WTC11 (cell line): ENCODE measurements at regions not wholly inside any gene's neighbourhood (a gene's known extent, or its start where the extent isn't known, plus 50 kb on each side); places are given as distances from the start of the nearest gene placed in this dataset.

Experiments used
- CREB1 ChIP-seq: sonication (generic); formaldehyde crosslinking; IDR thresholded peaks from 2 replicates; pipeline ENCODE4 v1.8.0; 2023; ENCODE audit warnings: mild to moderate bottlenecking, missing genetic modification reagents
- CTCF ChIP-seq: fragments of 200-600 bp; IDR thresholded peaks from 2 replicates; pipeline ENCODE4 v1.8.0; 2022; ENCODE audit warnings: antibody characterized with exemption
- E2F4 ChIP-seq: sonication (generic); formaldehyde crosslinking; IDR thresholded peaks from 2 replicates; pipeline ENCODE4 v1.8.1; 2022; ENCODE audit warnings: low read depth, mild to moderate bottlenecking, moderate library complexity, missing genetic modification reagents, borderline replicate concordance

GRCh38 chr6:135750081-135750480, 101.4 kb upstream of the PDE7B start:
- TF ChIP-seq CTCF (no peak), E2F4 (CRISPR knock-in tag) (no peak), CREB1 (CRISPR knock-in tag) (no peak)
